Colonic mucosa (tissue), 4 donors: ENCODE measurements at regions not wholly inside any gene's neighbourhood (a gene's known extent, or its start where the extent isn't known, plus 50 kb on each side); places are given as distances from the start of the nearest gene placed in this dataset.

Experiments
- DNase-seq: peaks from one replicate; pipeline ENCODE4 v3.0.0-alpha.2; 2020
- H3K27ac ChIP-seq: fragments of 200-600 bp; one replicate; pipeline ENCODE4 v1.8.0; 2021
- H3K27me3 ChIP-seq: fragments of 200-600 bp; one replicate; pipeline ENCODE4 v1.8.0; 2021
- H3K36me3 ChIP-seq: fragments of 200-600 bp; one replicate; pipeline ENCODE4 v1.8.0; 2021
- H3K4me1 ChIP-seq: fragments of 200-600 bp; one replicate; pipeline ENCODE4 v1.8.0; 2021; ENCODE audit warnings: mild to moderate bottlenecking
- H3K4me3 ChIP-seq: fragments of 200-600 bp; one replicate; pipeline ENCODE4 v1.8.0; 2021
- H3K9ac ChIP-seq, 2 donors: one replicate each; pipeline ENCODE4 v1.7.0; 2013; ENCODE audit warnings: control low read depth in 2 of 2, low read depth in 2 of 2, low read length in 2 of 2
- H3K9me3 ChIP-seq: fragments of 200-600 bp; one replicate; pipeline ENCODE4 v1.8.0; 2021
- intact Hi-C: fragments of 100-400 bp; cut with DNase I; formaldehyde crosslinking; loops from one replicate; pipeline ENCODE4 v1.14.1; 2022
- TF ChIP-seq, protein P1 (sequence below): fragments of 200-600 bp; IDR thresholded peaks from one replicate; pipeline ENCODE4 v1.8.0; 2022; ENCODE audit warnings: antibody characterized with exemption, mild to moderate bottlenecking
- donor health status: healthy.
- donor health status: DM: no; HTN: no; CAD: no.
- donor health status: DM: no; HTN: no; CAD: no.

DNA sequence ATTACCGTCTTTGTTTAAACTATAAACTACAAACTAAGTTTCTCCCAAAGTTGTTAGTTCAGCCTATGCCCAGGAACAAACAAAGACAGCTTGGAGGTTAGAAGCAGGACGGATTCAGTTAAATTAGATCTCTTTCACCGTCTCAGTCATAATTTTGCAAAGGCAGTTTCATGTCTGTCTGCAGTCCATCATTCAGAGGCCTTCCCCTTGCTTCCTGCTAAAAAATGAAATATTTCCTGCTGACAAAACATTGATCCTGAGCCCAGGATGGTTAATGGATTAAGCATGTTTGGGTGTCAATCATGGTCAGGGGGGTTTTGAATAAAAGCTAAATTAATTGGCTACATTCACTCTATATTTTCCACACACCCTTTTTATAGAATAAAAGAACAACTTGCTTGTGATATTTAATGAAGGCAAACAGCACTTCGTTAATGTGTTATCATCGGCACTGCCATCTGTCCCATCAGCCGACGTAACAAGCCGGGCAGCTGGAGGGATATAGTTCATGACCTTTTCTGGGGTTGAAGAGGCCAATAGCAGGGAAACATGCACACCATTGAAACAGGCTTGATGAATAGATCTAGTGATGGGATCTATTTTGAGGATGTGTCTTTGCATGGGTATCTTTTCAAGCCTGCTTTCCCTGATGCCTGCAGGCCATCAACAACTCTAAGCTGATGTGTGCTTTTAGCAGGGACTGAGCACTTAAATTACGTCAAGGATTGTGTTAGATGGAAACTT is 521.3 kb upstream of the TMEM132C start:
- no peaks in the 10 kb centered on the region for H3K4me1 ChIP-seq
- TF ChIP-seq, protein P1, sequence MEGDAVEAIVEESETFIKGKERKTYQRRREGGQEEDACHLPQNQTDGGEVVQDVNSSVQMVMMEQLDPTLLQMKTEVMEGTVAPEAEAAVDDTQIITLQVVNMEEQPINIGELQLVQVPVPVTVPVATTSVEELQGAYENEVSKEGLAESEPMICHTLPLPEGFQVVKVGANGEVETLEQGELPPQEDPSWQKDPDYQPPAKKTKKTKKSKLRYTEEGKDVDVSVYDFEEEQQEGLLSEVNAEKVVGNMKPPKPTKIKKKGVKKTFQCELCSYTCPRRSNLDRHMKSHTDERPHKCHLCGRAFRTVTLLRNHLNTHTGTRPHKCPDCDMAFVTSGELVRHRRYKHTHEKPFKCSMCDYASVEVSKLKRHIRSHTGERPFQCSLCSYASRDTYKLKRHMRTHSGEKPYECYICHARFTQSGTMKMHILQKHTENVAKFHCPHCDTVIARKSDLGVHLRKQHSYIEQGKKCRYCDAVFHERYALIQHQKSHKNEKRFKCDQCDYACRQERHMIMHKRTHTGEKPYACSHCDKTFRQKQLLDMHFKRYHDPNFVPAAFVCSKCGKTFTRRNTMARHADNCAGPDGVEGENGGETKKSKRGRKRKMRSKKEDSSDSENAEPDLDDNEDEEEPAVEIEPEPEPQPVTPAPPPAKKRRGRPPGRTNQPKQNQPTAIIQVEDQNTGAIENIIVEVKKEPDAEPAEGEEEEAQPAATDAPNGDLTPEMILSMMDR: no peak
- H3K9me3 ChIP-seq: no peaks in the 10 kb centered on the region
- no peak overlapping the region for H3K9ac ChIP-seq
- intact Hi-C loops: no loop called here
- H3K36me3 ChIP-seq: no peaks in the 10 kb centered on the region
- H3K27me3 ChIP-seq: no peaks in the 10 kb centered on the region
- DNase-seq: no peak
- H3K27ac ChIP-seq: no peak overlapping the region
- H3K4me3 ChIP-seq: no peak overlapping the region

DNA sequence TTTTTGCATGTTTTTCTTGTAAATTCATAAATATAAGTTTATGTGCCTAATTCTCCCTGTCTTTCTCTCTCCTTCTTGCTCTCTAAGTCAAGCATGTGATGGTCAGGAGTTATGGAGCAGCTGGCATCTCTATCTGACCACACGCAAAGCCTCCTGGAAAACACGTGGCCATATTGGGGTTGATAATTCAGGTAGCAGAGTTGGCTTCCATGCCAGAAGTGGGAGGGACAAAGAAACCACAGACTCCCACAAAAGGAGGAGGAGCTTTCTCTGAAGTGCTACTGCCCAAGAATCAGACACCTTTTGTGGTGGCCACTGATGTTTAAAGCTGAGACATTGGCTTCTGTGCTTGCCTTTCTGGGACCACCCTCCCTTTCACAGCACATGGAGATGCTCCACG is 517.6 kb upstream of the TMEM132C start:
- intact Hi-C loops: no loop called here
- Histone ChIP-seq H3K27me3 (no peaks in the 10 kb centered on the region), H3K9me3 (no peaks in the 10 kb centered on the region), H3K36me3 (no peaks in the 10 kb centered on the region), H3K9ac (no peak overlapping the region), H3K4me3 (no peak overlapping the region), H3K4me1 (no peaks in the 10 kb centered on the region), H3K27ac (no peak overlapping the region)
- no peak for DNase-seq
- TF ChIP-seq, protein P1: no peak

DNA sequence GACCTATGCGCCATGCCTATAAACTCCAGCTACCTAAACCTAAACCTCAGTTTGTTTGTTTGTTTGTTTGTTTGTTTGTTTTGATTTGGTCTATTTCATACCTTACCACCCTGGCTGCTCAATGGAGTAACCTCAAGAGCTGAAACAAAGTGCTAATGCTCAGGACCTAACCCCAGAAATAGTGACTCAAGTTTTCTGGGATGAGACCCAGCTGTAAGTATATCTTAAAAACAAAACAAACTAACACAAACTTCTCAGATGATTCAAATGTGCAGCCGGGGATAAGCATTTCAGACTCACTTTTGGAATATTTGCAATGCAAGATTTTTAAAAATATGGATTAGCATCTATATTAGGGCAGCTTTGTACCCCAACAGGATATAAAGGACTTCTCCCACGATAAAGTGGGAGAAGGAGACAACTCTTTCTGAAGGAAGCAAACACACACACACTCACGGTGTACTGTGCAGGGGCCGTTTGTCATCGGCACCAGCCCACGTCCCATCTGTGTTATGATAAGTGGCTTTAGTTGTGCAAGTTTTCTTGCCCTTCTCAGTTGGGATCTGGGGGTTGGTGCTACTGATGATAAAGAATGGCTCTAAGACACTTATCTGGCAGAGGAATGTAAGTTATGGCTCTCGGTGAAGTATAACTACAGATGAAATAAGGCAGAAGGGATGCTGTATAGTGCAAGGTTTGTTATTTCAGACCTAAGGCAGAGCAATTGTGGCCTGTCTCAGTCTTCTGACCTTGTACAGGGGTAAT is 516.7 kb upstream of the TMEM132C start:
- TF ChIP-seq, protein P1: no peak
- no peak overlapping the region for H3K9ac ChIP-seq
- DNase-seq: no peak
- H3K9me3 ChIP-seq: no peaks in the 10 kb centered on the region
- H3K27me3 ChIP-seq: no peaks in the 10 kb centered on the region
- no peaks in the 10 kb centered on the region for H3K36me3 ChIP-seq
- H3K4me3 ChIP-seq: no peak overlapping the region
- intact Hi-C loops: no loop called here
- H3K27ac ChIP-seq: no peak overlapping the region
- no peaks in the 10 kb centered on the region for H3K4me1 ChIP-seq

DNA sequence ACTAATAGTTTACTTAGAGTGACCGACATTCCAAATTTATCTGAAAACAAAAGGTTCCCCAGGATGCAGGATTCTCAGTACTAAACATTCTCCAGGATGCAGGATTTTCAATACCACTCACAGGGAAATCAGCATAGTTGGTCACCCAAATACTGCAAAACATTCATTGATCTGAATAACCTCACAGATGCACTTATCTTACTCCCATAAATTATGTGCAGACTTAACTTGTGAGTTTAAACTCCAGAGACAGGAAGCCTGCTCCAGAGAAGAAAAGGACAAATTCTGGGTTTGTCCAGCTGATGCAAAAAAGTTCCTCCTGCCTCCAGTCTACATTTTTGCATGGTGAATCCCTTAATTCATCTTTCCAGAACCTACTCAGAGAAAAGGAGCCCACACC is 514.2 kb upstream of the TMEM132C start:
- Histone ChIP-seq H3K27me3 (no peaks in the 10 kb centered on the region), H3K9ac (no peak overlapping the region), H3K4me3 (no peak overlapping the region), H3K9me3 (no peaks in the 10 kb centered on the region), H3K4me1 (no peaks in the 10 kb centered on the region), H3K36me3 (no peaks in the 10 kb centered on the region), H3K27ac (no peak overlapping the region)
- intact Hi-C loops: no loop called here
- DNase-seq: no peak
- TF ChIP-seq, protein P1: no peak

DNA sequence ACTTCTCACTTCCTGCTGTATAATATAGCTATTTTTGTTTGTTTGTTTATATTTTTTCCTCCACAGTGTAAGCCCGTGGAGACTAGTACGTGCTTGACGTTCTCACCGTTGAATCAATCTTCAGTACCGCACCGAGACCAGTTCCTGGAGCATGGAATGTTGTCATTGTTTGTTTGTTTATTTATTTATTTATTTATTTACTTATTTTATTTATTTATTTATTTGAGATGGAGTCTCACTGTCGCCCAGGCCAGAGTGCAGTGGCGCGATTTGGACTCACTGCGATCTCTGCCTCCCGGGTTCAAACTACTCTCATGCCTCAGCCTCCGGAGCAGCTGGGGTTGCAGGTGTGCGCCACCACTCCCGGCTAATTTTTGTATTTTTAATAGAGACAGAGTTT is 506.6 kb upstream of the TMEM132C start:
- H3K27ac ChIP-seq: no peak overlapping the region
- no peak overlapping the region for H3K4me3 ChIP-seq
- intact Hi-C loops: no loop called here
- no peak overlapping the region for H3K9ac ChIP-seq
- DNase-seq: no peak
- no peaks in the 10 kb centered on the region for H3K4me1 ChIP-seq
- H3K27me3 ChIP-seq: no peaks in the 10 kb centered on the region
- no peaks in the 10 kb centered on the region for H3K9me3 ChIP-seq
- TF ChIP-seq, protein P1: no peak
- no peaks in the 10 kb centered on the region for H3K36me3 ChIP-seq
